HepG2 (cell line): ENCODE measurements at regions not wholly inside any gene's neighbourhood (a gene's known extent, or its start where the extent isn't known, plus 50 kb on each side); places are given as distances from the start of the nearest gene placed in this dataset.

Experiments used
- ATAC-seq: fragments of 200-7000 bp; cut with Tn5 transposase; 3 replicates; pipeline ENCODE4 v1.9.1; 2020; ENCODE audit warnings: mild to moderate bottlenecking, moderate library complexity
- BruUV-seq: library from RNA; stranded (reverse); fragments of 400-500 nt; replicated peaks from 2 replicates; lab custom pipeline; 2021; lab: Mats Ljungman, UMichigan
- CTCF ChIA-PET: fragments of 300-600 bp; formaldehyde crosslinking; extraction: SDS; loops from one replicate; lab custom pipeline; 2021; ENCODE audit warnings: low total read pairs, inconsistent platforms, low intra/inter-chr PET ratio; lab: Yijun Ruan, JAX
- POLR2A ChIA-PET: fragments of 350-600 bp; sonication (Branson Sonifier 250); formaldehyde crosslinking; loops from one replicate; lab custom pipeline; 2020; ENCODE audit warnings: antibody characterized with exemption, inconsistent platforms; lab: Yijun Ruan, JAX
- DNase-seq: peaks from one replicate; pipeline ENCODE4 v3.0.0-alpha.2; 2015; ENCODE audit warnings: low spot score
- FAIRE-seq: peaks from 3 replicates; lab custom pipeline; 2011; peaks lifted over from hg19 to GRCh38; lab: Jason Lieb, UNC
- H2AFZ ChIP-seq: one replicate; pipeline ENCODE4 v1.6.1; 2011; ENCODE audit warnings: low read length, inconsistent platforms
- H3K27ac ChIP-seq: fragments of 300-600 bp; 3 replicates; pipeline ENCODE4 v1.8.0; 2011; ENCODE audit warnings: mixed run types, mild to moderate bottlenecking, mixed read lengths, low read length, inconsistent platforms; ENCODE audit not compliant: insufficient read depth; ENCODE audit errors: extremely low read length
- H3K27me3 ChIP-seq, 2 experiments: fragments of 200-600 bp in 1 of 2; 2 replicates in 1 of 2; 3 replicates in 1 of 2; pipeline versions ENCODE4 v1.6.0 to v1.8.0; 2011; ENCODE audit warnings: low read length in 2 of 2, mild to moderate bottlenecking in 2 of 2, moderate library complexity in 2 of 2, inconsistent platforms in 1 of 2; ENCODE audit not compliant: insufficient read depth in 2 of 2, control insufficient read depth in 1 of 2
- H3K36me3 ChIP-seq, 2 experiments: fragments of 200-600 bp in 1 of 2; replicated peaks in 1 of 2; 2 replicates in 1 of 2; 3 replicates in 1 of 2; pipeline versions ENCODE4 v1.5.1 to v1.8.0; 2011; ENCODE audit warnings: low read length in 2 of 2, inconsistent platforms in 1 of 2; ENCODE audit not compliant: insufficient read depth in 2 of 2, control insufficient read depth in 1 of 2
- H3K4me1 ChIP-seq: 2 replicates; pipeline ENCODE4 v1.5.1; 2012; ENCODE audit warnings: low read length, inconsistent platforms; ENCODE audit not compliant: insufficient read depth
- H3K4me2 ChIP-seq: 2 replicates; pipeline ENCODE4 v1.6.0; 2011; ENCODE audit warnings: low read depth, low read length, inconsistent platforms
- H3K4me3 ChIP-seq, 3 experiments: fragments of 200-600 bp in 1 of 3; sonication (generic), shearing (Covaris generic) in 1 of 3; replicated peaks in 1 of 3; 2 replicates each; pipeline ENCODE4 v1.5.1; 2011 to 2016; ENCODE audit warnings: low read length in 3 of 3, inconsistent platforms in 2 of 3, low read depth in 2 of 3, mild to moderate bottlenecking in 2 of 3, control low read depth in 1 of 3, mixed read lengths in 1 of 3; ENCODE audit not compliant: insufficient read depth in 1 of 3
- H3K79me2 ChIP-seq: one replicate; pipeline ENCODE4 v1.6.1; 2011; ENCODE audit warnings: low read length, inconsistent platforms; ENCODE audit not compliant: insufficient read depth
- H3K9ac ChIP-seq: 2 replicates; pipeline ENCODE4 v1.6.0; 2011; ENCODE audit warnings: mild to moderate bottlenecking, low read depth, low read length, inconsistent platforms; ENCODE audit not compliant: insufficient read depth
- H3K9me3 ChIP-seq: 2 replicates; pipeline ENCODE4 v1.5.1; 2012; ENCODE audit warnings: mild to moderate bottlenecking, low read length
- H4K20me1 ChIP-seq: 2 replicates; pipeline ENCODE4 v1.6.0; 2011; ENCODE audit warnings: inconsistent platforms, mild to moderate bottlenecking, low read length, moderate library complexity; ENCODE audit not compliant: insufficient read depth
- ATRX ChIP-seq: sonication (generic); formaldehyde crosslinking; IDR thresholded peaks from 2 replicates; pipeline ENCODE4 v1.4.0; 2020; ENCODE audit warnings: missing genetic modification reagents, borderline replicate concordance
- CCAR2 ChIP-seq: fragments of 200-400 bp; formaldehyde crosslinking; optimal IDR thresholded peaks from 2 replicates; pipeline ENCODE3; 2018; ENCODE audit warnings: low read depth, mild to moderate bottlenecking, low read length, moderate library complexity
- DNMT1 ChIP-seq: sonication (generic); formaldehyde crosslinking; IDR thresholded peaks from 2 replicates; pipeline ENCODE4 v1.5.1; 2020; ENCODE audit warnings: mild to moderate bottlenecking, missing genetic modification reagents
- LCORL ChIP-seq, 2 experiments: fragments of 450-650 bp in 1 of 2; sonication (generic) in 1 of 2; formaldehyde crosslinking in 1 of 2; IDR thresholded peaks; 2 replicates each; pipeline versions ENCODE4 v1.5.0 to v1.6.1; 2017 to 2020; ENCODE audit warnings: antibody characterized with exemption in 1 of 2, missing genetic modification reagents in 1 of 2
- MTA3 ChIP-seq: sonication (generic); formaldehyde crosslinking; IDR thresholded peaks from 2 replicates; pipeline ENCODE4 v1.4.0; 2020; ENCODE audit warnings: missing genetic modification reagents
- NFE2L2 ChIP-seq: fragments of 150-350 bp; IDR thresholded peaks from 2 replicates; pipeline ENCODE4 v1.6.1; 2014; ENCODE audit warnings: low read length
- RORA ChIP-seq: sonication (generic); formaldehyde crosslinking; IDR thresholded peaks from 2 replicates; pipeline ENCODE4 v1.5.0; 2020; ENCODE audit warnings: mild to moderate bottlenecking, missing genetic modification reagents, moderate library complexity
- SRSF1 ChIP-seq: fragments of 200-400 bp; formaldehyde crosslinking; optimal IDR thresholded peaks from 2 replicates; pipeline ENCODE3; 2017; ENCODE audit warnings: mild to moderate bottlenecking, low read depth, low read length, moderate library complexity
- ZBTB2 ChIP-seq: sonication (generic); formaldehyde crosslinking; IDR thresholded peaks from 2 replicates; pipeline ENCODE4 v1.8.0; 2022; ENCODE audit warnings: low read depth, missing genetic modification reagents
- ZNF136 ChIP-seq: sonication (generic); formaldehyde crosslinking; IDR thresholded peaks from 2 replicates; pipeline ENCODE4 v1.8.1; 2022; ENCODE audit warnings: low read depth, mild to moderate bottlenecking, moderate library complexity, missing genetic modification reagents
- ZNF280D ChIP-seq: sonication (generic); formaldehyde crosslinking; IDR thresholded peaks from 2 replicates; pipeline ENCODE4 v1.5.1; 2020; ENCODE audit warnings: mild to moderate bottlenecking, missing genetic modification reagents
- ZNF609 ChIP-seq: sonication (generic); formaldehyde crosslinking; IDR thresholded peaks from 2 replicates; pipeline ENCODE4 v1.4.0; 2020; ENCODE audit warnings: mild to moderate bottlenecking, missing genetic modification reagents, borderline replicate concordance
- WGBS: methylation state at CpG from one replicate; pipeline ENCODE4 v1.1.6; 2017; ENCODE audit warnings: low lambda C conversion rate; 5-methylcytosine and 5-hydroxymethylcytosine counted together
- in situ Hi-C: cut with HindIII; loops from 2 replicates; pipeline ENCODE4 v1.10.0; 2017; ENCODE audit warnings: low pct_unique_long_range_greater_than_20kb; ENCODE audit not compliant: extremely low pct_ligation_motif_present
- intact Hi-C: fragments of 100-400 bp; cut with micrococcal nuclease; formaldehyde crosslinking; loops from one replicate; pipeline ENCODE4 v1.10.0; 2022; ENCODE audit not compliant: unreplicated experiment

GRCh38 chr5:52598968-52599367 lies 188.7 kb upstream of the ITGA1 start:
- WGBS: 2% methylated on average over 5 of the region's 5 CpGs
- no peak overlapping the region for H3K4me3 ChIP-seq
- TF ChIP-seq ATRX (CRISPR knock-in tag): no peak
- TF ChIP-seq ZNF609 (CRISPR knock-in tag): no peak
- no peak for TF ChIP-seq ZNF280D (CRISPR knock-in tag)
- no peak for TF ChIP-seq LCORL (IDR thresholded peaks at IDR 0.05)
- no peak for TF ChIP-seq LCORL (CRISPR knock-in tag; IDR thresholded peaks at IDR 0.05)
- no peak for TF ChIP-seq CCAR2
- TF ChIP-seq NFE2L2: no peak
- no peak for TF ChIP-seq SRSF1
- no peak for TF ChIP-seq ZBTB2
- no peak for TF ChIP-seq MTA3 (CRISPR knock-in tag)
- no peak for TF ChIP-seq DNMT1 (CRISPR knock-in tag)
- no peak for TF ChIP-seq RORA (CRISPR knock-in tag)
- TF ChIP-seq ZNF136 (CRISPR knock-in tag): no peak
- H3K27me3 ChIP-seq: no peaks in the 10 kb centered on the region
- CTCF ChIA-PET: no interaction called here
- BruUV-seq: no TSS peak
- H3K4me1 ChIP-seq: no peaks in the 10 kb centered on the region
- intact Hi-C loops: no loop called here
- FAIRE-seq (no peak), DNase-seq (no peak), ATAC-seq (no peak)
- H3K9ac ChIP-seq: no peak overlapping the region
- H3K36me3 ChIP-seq: no peaks in the 10 kb centered on the region
- H2AFZ ChIP-seq: no peak overlapping the region
- no peak overlapping the region for H3K27ac ChIP-seq
- H3K9me3 ChIP-seq: no peaks in the 10 kb centered on the region
- in situ Hi-C loops: no loop called here
- H4K20me1 ChIP-seq: no peaks in the 10 kb centered on the region
- no peaks in the 10 kb centered on the region for H3K79me2 ChIP-seq
- no peak overlapping the region for H3K4me2 ChIP-seq
- POLR2A ChIA-PET: no interaction called here
